Activated T-helper 17 cell treated with anti-CD3 and anti-CD28 coated beads, Interleukin-2, amount 50 U/mL, for 72 hours (primary cell): ENCODE measurements at regions not wholly inside any gene's neighbourhood (a gene's known extent, or its start where the extent isn't known, plus 50 kb on each side); places are given as distances from the start of the nearest gene placed in this dataset.

ENCODE experiments used
- ATAC-seq: fragments of 150-1000 bp; cut with Tn5 transposase; replicated peaks from 2 replicates; pipeline ENCODE4 v1.10.0; 2021; ENCODE audit warnings: mild to moderate bottlenecking, moderate library complexity
- H3K27ac Mint-ChIP-seq: one replicate; pipeline ENCODE4 v1.8.0; 2022; ENCODE audit warnings: mixed read lengths
- H3K27me3 Mint-ChIP-seq: one replicate; pipeline ENCODE4 v1.8.0; 2022; ENCODE audit warnings: mixed read lengths
- H3K36me3 Mint-ChIP-seq: one replicate; pipeline ENCODE4 v1.8.0; 2022; ENCODE audit warnings: low read depth, mild to moderate bottlenecking, mixed read lengths
- H3K4me1 Mint-ChIP-seq: one replicate; pipeline ENCODE4 v1.8.0; 2022; ENCODE audit warnings: mixed read lengths
- H3K4me3 Mint-ChIP-seq: one replicate; pipeline ENCODE4 v1.8.0; 2022; ENCODE audit warnings: mild to moderate bottlenecking, mixed read lengths
- H3K9me3 Mint-ChIP-seq: one replicate; pipeline ENCODE4 v1.8.0; 2022; ENCODE audit warnings: mixed read lengths

- ATAC-seq = no peak
- Mint-ChIP-seq H3K27me3 (peaks cover 8% of the 10 kb centered on the region), H3K4me1 (no peaks in the 10 kb centered on the region), H3K36me3 (no peaks in the 10 kb centered on the region), H3K4me3 (no peak overlapping the region), H3K27ac (no peak overlapping the region), H3K9me3 (no peaks in the 10 kb centered on the region)
Observed at GRCh38 chr12:58544281-58544680, 376.0 kb downstream of the LRIG3 start.

GRCh38 chr12:58547217-58547616 lies 373.1 kb downstream of the LRIG3 start:
- Mint-ChIP-seq H3K4me1 (no peaks in the 10 kb centered on the region), H3K27me3 (peaks cover 15% of the 10 kb centered on the region), H3K36me3 (no peaks in the 10 kb centered on the region), H3K4me3 (no peak overlapping the region), H3K9me3 (no peaks in the 10 kb centered on the region), H3K27ac (no peak overlapping the region)
- no peak for ATAC-seq

- Mint-ChIP-seq H3K4me1 (no peaks in the 10 kb centered on the region), H3K27me3 (peaks cover 15% of the 10 kb centered on the region), H3K4me3 (no peak overlapping the region), H3K27ac (no peak overlapping the region), H3K9me3 (no peaks in the 10 kb centered on the region), H3K36me3 (no peaks in the 10 kb centered on the region)
- no peak for ATAC-seq
Observed at GRCh38 chr12:58548801-58549200, 371.5 kb downstream of the LRIG3 start.

GRCh38 chr12:58554522-58555157 lies 365.7 kb downstream of the LRIG3 start:
- Mint-ChIP-seq H3K27me3 (peaks cover 7% of the 10 kb centered on the region), H3K27ac (no peak overlapping the region), H3K4me1 (no peaks in the 10 kb centered on the region), H3K36me3 (no peaks in the 10 kb centered on the region), H3K4me3 (no peak overlapping the region), H3K9me3 (peaks cover 3% of the 10 kb centered on the region)
- no peak for ATAC-seq

- no peaks in the 10 kb centered on the region for H3K4me1 Mint-ChIP-seq
- peaks cover 3% of the 10 kb centered on the region for H3K9me3 Mint-ChIP-seq
- peaks cover 7% of the 10 kb centered on the region for H3K27me3 Mint-ChIP-seq
- no peak overlapping the region for H3K4me3 Mint-ChIP-seq
- ATAC-seq = no peak
- no peaks in the 10 kb centered on the region for H3K36me3 Mint-ChIP-seq
- no peak overlapping the region for H3K27ac Mint-ChIP-seq
Observed at GRCh38 chr12:58557171-58557570, 363.1 kb downstream of the LRIG3 start.

- ATAC-seq = no peak
- H3K27ac Mint-ChIP-seq = no peak overlapping the region
- H3K36me3 Mint-ChIP-seq = no peaks in the 10 kb centered on the region
- peaks cover 7% of the 10 kb centered on the region for H3K27me3 Mint-ChIP-seq
- H3K4me1 Mint-ChIP-seq = no peaks in the 10 kb centered on the region
- peaks cover 3% of the 10 kb centered on the region for H3K9me3 Mint-ChIP-seq
- no peak overlapping the region for H3K4me3 Mint-ChIP-seq
Observed at GRCh38 chr12:58557661-58558060, 362.6 kb downstream of the LRIG3 start.

GRCh38 chr12:58563621-58564020 lies 356.7 kb downstream of the LRIG3 start:
- Mint-ChIP-seq H3K4me3 (no peak overlapping the region), H3K9me3 (peaks cover 3% of the 10 kb centered on the region), H3K4me1 (no peaks in the 10 kb centered on the region), H3K36me3 (no peaks in the 10 kb centered on the region), H3K27ac (no peak overlapping the region), H3K27me3 (peaks cover 7% of the 10 kb centered on the region)
- no peak for ATAC-seq

- Mint-ChIP-seq H3K4me3 (no peak overlapping the region), H3K27ac (no peak overlapping the region), H3K36me3 (no peaks in the 10 kb centered on the region), H3K4me1 (no peaks in the 10 kb centered on the region), H3K27me3 (peaks cover 7% of the 10 kb centered on the region), H3K9me3 (no peaks in the 10 kb centered on the region)
- ATAC-seq = no peak
Observed at GRCh38 chr12:58564721-58565120, 355.6 kb downstream of the LRIG3 start.

- Mint-ChIP-seq H3K9me3 (no peaks in the 10 kb centered on the region), H3K4me3 (no peak overlapping the region), H3K4me1 (no peaks in the 10 kb centered on the region), H3K27ac (no peak overlapping the region), H3K27me3 (peaks cover 7% of the 10 kb centered on the region), H3K36me3 (no peaks in the 10 kb centered on the region)
- ATAC-seq = no peak
Observed at GRCh38 chr12:58566599-58566998, 353.7 kb downstream of the LRIG3 start.

GRCh38 chr12:58567189-58567588 lies 353.1 kb downstream of the LRIG3 start:
- no peaks in the 10 kb centered on the region for H3K4me1 Mint-ChIP-seq
- no peaks in the 10 kb centered on the region for H3K9me3 Mint-ChIP-seq

GRCh38 chr12:58570411-58570810 lies 349.9 kb downstream of the LRIG3 start:
- peaks cover 3% of the 10 kb centered on the region for H3K9me3 Mint-ChIP-seq
- H3K4me3 Mint-ChIP-seq = no peak overlapping the region
- no peaks in the 10 kb centered on the region for H3K36me3 Mint-ChIP-seq
- H3K4me1 Mint-ChIP-seq = no peaks in the 10 kb centered on the region
- H3K27me3 Mint-ChIP-seq = peaks cover 6% of the 10 kb centered on the region
- ATAC-seq = no peak
- H3K27ac Mint-ChIP-seq = no peak overlapping the region

More at GRCh38 chr12:58567189-58567588, 353.1 kb downstream of the LRIG3 start:
- H3K4me3 Mint-ChIP-seq = no peak overlapping the region
- no peak overlapping the region for H3K27ac Mint-ChIP-seq
- H3K36me3 Mint-ChIP-seq = no peaks in the 10 kb centered on the region
- ATAC-seq = no peak
- peaks cover 3% of the 10 kb centered on the region for H3K27me3 Mint-ChIP-seq

- no peak overlapping the region for H3K4me3 Mint-ChIP-seq
- peaks cover 3% of the 10 kb centered on the region for H3K9me3 Mint-ChIP-seq
- no peaks in the 10 kb centered on the region for H3K4me1 Mint-ChIP-seq
- peaks cover 3% of the 10 kb centered on the region for H3K27me3 Mint-ChIP-seq
- H3K27ac Mint-ChIP-seq = no peak overlapping the region
- H3K36me3 Mint-ChIP-seq = no peaks in the 10 kb centered on the region
- ATAC-seq = no peak
Observed at GRCh38 chr12:58575256-58575655, 345.0 kb downstream of the LRIG3 start.

GRCh38 chr12:58576081-58576480 lies 344.2 kb downstream of the LRIG3 start:
- Mint-ChIP-seq H3K36me3 (no peaks in the 10 kb centered on the region), H3K4me1 (no peaks in the 10 kb centered on the region), H3K27ac (no peak overlapping the region), H3K27me3 (peaks cover 3% of the 10 kb centered on the region), H3K9me3 (peaks cover 3% of the 10 kb centered on the region), H3K4me3 (no peak overlapping the region)
- no peak for ATAC-seq

GRCh38 chr12:58576916-58577315 lies 343.4 kb downstream of the LRIG3 start:
- no peak for ATAC-seq
- H3K4me1 Mint-ChIP-seq = no peaks in the 10 kb centered on the region
- H3K27me3 Mint-ChIP-seq = peaks cover 3% of the 10 kb centered on the region
- H3K9me3 Mint-ChIP-seq = peaks cover 3% of the 10 kb centered on the region
- H3K27ac Mint-ChIP-seq = no peak overlapping the region
- no peaks in the 10 kb centered on the region for H3K36me3 Mint-ChIP-seq
- no peak overlapping the region for H3K4me3 Mint-ChIP-seq

- peaks cover 3% of the 10 kb centered on the region for H3K9me3 Mint-ChIP-seq
- H3K36me3 Mint-ChIP-seq = no peaks in the 10 kb centered on the region
- no peak for ATAC-seq
- H3K27ac Mint-ChIP-seq = no peak overlapping the region
- no peak overlapping the region for H3K4me3 Mint-ChIP-seq
- peaks cover 3% of the 10 kb centered on the region for H3K27me3 Mint-ChIP-seq
- H3K4me1 Mint-ChIP-seq = no peaks in the 10 kb centered on the region
Observed at GRCh38 chr12:58580095-58580494, 340.2 kb downstream of the LRIG3 start.

- Mint-ChIP-seq H3K27me3 (no peaks in the 10 kb centered on the region), H3K36me3 (no peaks in the 10 kb centered on the region), H3K9me3 (peaks cover 3% of the 10 kb centered on the region), H3K4me3 (no peak overlapping the region), H3K4me1 (no peaks in the 10 kb centered on the region), H3K27ac (no peak overlapping the region)
- ATAC-seq = no peak
Observed at GRCh38 chr12:58583529-58583928, 336.8 kb downstream of the LRIG3 start.
